Right atrium auricular region (tissue), 2 donors: ENCODE measurements at regions not wholly inside any gene's neighbourhood (a gene's known extent, or its start where the extent isn't known, plus 50 kb on each side); places are given as distances from the start of the nearest gene placed in this dataset.

Experiments
- DNase-seq: peaks from one replicate; pipeline ENCODE4 v3.0.0-alpha.2; 2019; ENCODE audit warnings: low spot score
- H3K27ac ChIP-seq, 2 donors: fragments of 200-600 bp; sonication (generic); 1 replicate in 1 of 2; 2 replicates in 1 of 2; pipeline ENCODE4 v1.5.1; 2016 to 2019
- H3K27me3 ChIP-seq, 2 donors: fragments of 200-600 bp; sonication (generic); one replicate each; pipeline versions ENCODE4 v1.5.1 to v1.6.0; 2017 to 2019
- H3K36me3 ChIP-seq: fragments of 200-600 bp; sonication (generic); one replicate; pipeline ENCODE4 v1.5.1; 2016
- H3K4me1 ChIP-seq, 2 donors: fragments of 200-600 bp; sonication (generic); one replicate each; pipeline versions ENCODE4 v1.5.1 to v1.6.0; 2017 to 2019
- H3K4me3 ChIP-seq, 2 donors: fragments of 200-600 bp; sonication (generic); 1 replicate in 1 of 2; 2 replicates in 1 of 2; pipeline ENCODE4 v1.5.1; 2017 to 2019; ENCODE audit warnings: mild to moderate bottlenecking in 1 of 2, moderate library complexity in 1 of 2
- H3K9me3 ChIP-seq, 2 donors: fragments of 200-600 bp; sonication (generic); one replicate each; pipeline ENCODE4 v1.5.1; 2019
- TF ChIP-seq, protein P1 (sequence below), 2 donors: fragments of 200-600 bp; sonication (generic); IDR thresholded peaks; one replicate each; pipeline ENCODE4 v1.5.1; 2019; ENCODE audit warnings: antibody characterized with exemption in 2 of 2

GRCh38 chr1:94614168-94614815, 72.7 kb upstream of the F3 start:
- no peak overlapping the region for H3K27ac ChIP-seq

GRCh38 chr1:94612525-94613204, 71.1 kb upstream of the F3 start:
- H3K4me1 ChIP-seq = no peaks in the 10 kb centered on the region
- H3K27me3 ChIP-seq = no peaks in the 10 kb centered on the region
- DNase-seq = no peak
- H3K9me3 ChIP-seq = no peaks in the 10 kb centered on the region
- no peak overlapping the region for H3K27ac ChIP-seq
- H3K4me3 ChIP-seq = no peak overlapping the region
- TF ChIP-seq, protein P1, sequence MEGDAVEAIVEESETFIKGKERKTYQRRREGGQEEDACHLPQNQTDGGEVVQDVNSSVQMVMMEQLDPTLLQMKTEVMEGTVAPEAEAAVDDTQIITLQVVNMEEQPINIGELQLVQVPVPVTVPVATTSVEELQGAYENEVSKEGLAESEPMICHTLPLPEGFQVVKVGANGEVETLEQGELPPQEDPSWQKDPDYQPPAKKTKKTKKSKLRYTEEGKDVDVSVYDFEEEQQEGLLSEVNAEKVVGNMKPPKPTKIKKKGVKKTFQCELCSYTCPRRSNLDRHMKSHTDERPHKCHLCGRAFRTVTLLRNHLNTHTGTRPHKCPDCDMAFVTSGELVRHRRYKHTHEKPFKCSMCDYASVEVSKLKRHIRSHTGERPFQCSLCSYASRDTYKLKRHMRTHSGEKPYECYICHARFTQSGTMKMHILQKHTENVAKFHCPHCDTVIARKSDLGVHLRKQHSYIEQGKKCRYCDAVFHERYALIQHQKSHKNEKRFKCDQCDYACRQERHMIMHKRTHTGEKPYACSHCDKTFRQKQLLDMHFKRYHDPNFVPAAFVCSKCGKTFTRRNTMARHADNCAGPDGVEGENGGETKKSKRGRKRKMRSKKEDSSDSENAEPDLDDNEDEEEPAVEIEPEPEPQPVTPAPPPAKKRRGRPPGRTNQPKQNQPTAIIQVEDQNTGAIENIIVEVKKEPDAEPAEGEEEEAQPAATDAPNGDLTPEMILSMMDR (IDR thresholded peaks at IDR 0.05) = no peak
- no peaks in the 10 kb centered on the region for H3K36me3 ChIP-seq

More at GRCh38 chr1:94614168-94614815, 72.7 kb upstream of the F3 start:
- Histone ChIP-seq H3K36me3 (no peaks in the 10 kb centered on the region), H3K9me3 (no peaks in the 10 kb centered on the region), H3K4me3 (no peak overlapping the region), H3K4me1 (no peaks in the 10 kb centered on the region), H3K27me3 (no peaks in the 10 kb centered on the region)
- TF ChIP-seq, protein P1 (IDR thresholded peaks at IDR 0.05) = no peak
- DNase-seq = no peak

GRCh38 chr1:94611681-94612475, 70.3 kb upstream of the F3 start:
- no peak for DNase-seq
- Histone ChIP-seq H3K27me3 (no peaks in the 10 kb centered on the region), H3K4me3 (no peak overlapping the region), H3K9me3 (no peaks in the 10 kb centered on the region), H3K27ac (no peak overlapping the region), H3K4me1 (no peaks in the 10 kb centered on the region), H3K36me3 (no peaks in the 10 kb centered on the region)
- TF ChIP-seq, protein P1 (IDR thresholded peaks at IDR 0.05) = no peak

- TF ChIP-seq, protein P1 (IDR thresholded peaks at IDR 0.05) = no peak
- DNase-seq = peak; percentile 36
- H3K36me3 ChIP-seq = no peaks in the 10 kb centered on the region
- H3K27me3 ChIP-seq = no peaks in the 10 kb centered on the region
- H3K4me1 ChIP-seq = no peaks in the 10 kb centered on the region
- no peak overlapping the region for H3K4me3 ChIP-seq
- H3K9me3 ChIP-seq = no peaks in the 10 kb centered on the region
- no peak overlapping the region for H3K27ac ChIP-seq
Observed at GRCh38 chr1:94609619-94610018, 68.1 kb upstream of the F3 start.

DNA sequence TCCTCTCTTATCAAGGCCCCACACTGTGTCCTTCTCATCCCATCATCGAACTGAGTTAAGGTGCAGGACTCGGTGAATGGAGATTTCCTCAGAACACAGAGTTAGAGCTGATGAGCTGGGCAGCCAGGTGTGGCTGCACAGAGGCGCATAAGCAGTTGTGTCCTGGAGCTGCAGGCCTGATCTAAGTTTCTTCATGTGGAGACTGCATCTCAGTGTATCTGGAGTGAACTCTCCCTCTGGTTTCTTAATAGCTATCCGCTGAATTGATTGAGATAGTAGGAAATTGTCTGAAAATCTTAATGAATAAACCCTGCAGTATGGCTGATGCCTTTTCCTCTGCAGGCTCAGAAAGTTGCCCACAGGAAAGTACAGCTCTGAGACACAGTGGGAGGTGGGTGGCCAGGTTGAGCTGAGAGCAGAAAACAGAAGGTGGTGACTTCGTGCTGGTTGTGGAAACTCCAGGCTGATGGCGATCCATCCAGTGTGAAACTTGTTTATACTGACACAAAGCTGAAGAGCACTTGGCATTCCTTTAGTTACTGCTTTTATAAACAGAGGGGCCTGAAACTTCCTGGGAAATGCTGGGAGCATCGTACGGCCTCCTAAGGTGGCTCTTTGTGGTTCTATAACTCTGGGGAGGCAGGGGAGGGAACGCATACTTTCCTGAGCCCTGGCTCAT, 67.4 kb upstream of the F3 start:
- Histone ChIP-seq H3K27me3 (no peaks in the 10 kb centered on the region), H3K27ac (no peak overlapping the region), H3K4me3 (no peak overlapping the region), H3K9me3 (no peaks in the 10 kb centered on the region), H3K4me1 (no peaks in the 10 kb centered on the region), H3K36me3 (no peaks in the 10 kb centered on the region)
- DNase-seq = no peak
- TF ChIP-seq, protein P1 (IDR thresholded peaks at IDR 0.05) = no peak
